OCI-LY3 (cell line): ENCODE measurements at regions not wholly inside any gene's neighbourhood (a gene's known extent, or its start where the extent isn't known, plus 50 kb on each side); places are given as distances from the start of the nearest gene placed in this dataset.

Experiments used
- H2AFZ ChIP-seq: fragments of 200-600, 300-600 bp; shearing (Covaris generic); 2 replicates; pipeline ENCODE4 v1.6.0; 2014; ENCODE audit warnings: antibody characterized with exemption, low read depth, low read length
- H3K27ac ChIP-seq: fragments of 200-600, 300-600 bp; sonication (generic); 2 replicates; pipeline ENCODE4 v1.5.1; 2014; ENCODE audit warnings: mild to moderate bottlenecking, low read length, moderate library complexity, mixed read lengths
- H3K27me3 ChIP-seq: fragments of 200-600, 300-600 bp; sonication (generic); 2 replicates; pipeline ENCODE4 v1.6.1; 2014; ENCODE audit warnings: low read depth, low read length, mixed read lengths
- H3K36me3 ChIP-seq: fragments of 200-600, 300-600 bp; sonication (generic); replicated peaks from 2 replicates; pipeline ENCODE3; 2014; ENCODE audit warnings: low read depth, low read length, mixed read lengths
- H3K4me1 ChIP-seq: fragments of 300-600, 200-600 bp; sonication (generic); 2 replicates; pipeline ENCODE4 v1.6.1; 2014; ENCODE audit warnings: low read length, mixed read lengths
- H3K4me2 ChIP-seq: fragments of 200-600, 300-600 bp; sonication (generic); 2 replicates; pipeline ENCODE4 v1.6.1; 2014; ENCODE audit warnings: low read length, mixed read lengths
- H3K4me3 ChIP-seq: fragments of 300-600, 200-600 bp; sonication (generic); 2 replicates; pipeline ENCODE4 v1.5.1; 2014; ENCODE audit warnings: antibody characterized with exemption, mild to moderate bottlenecking, low read length, moderate library complexity
- H3K79me2 ChIP-seq: fragments of 300-600, 200-600 bp; shearing (Covaris generic); 2 replicates; pipeline ENCODE4 v1.6.1; 2014; ENCODE audit warnings: mild to moderate bottlenecking, low read length, mixed read lengths
- H3K9ac ChIP-seq: fragments of 300-600, 200-600 bp; shearing (Covaris generic); 2 replicates; pipeline ENCODE4 v1.6.0; 2014; ENCODE audit warnings: mild to moderate bottlenecking, low read length, moderate library complexity
- H3K9me3 ChIP-seq: fragments of 200-600, 300-600 bp; shearing (Covaris generic); 2 replicates; pipeline ENCODE4 v1.6.1; 2014; ENCODE audit warnings: low read length, mixed read lengths; ENCODE audit not compliant: insufficient read depth
- H4K20me1 ChIP-seq: fragments of 200-600, 300-600 bp; sonication (generic); 2 replicates; pipeline ENCODE4 v1.6.1; 2016; ENCODE audit warnings: low read length, mixed read lengths; ENCODE audit not compliant: insufficient read depth
- CTCF ChIP-seq: fragments of 200-600, 300-600 bp; sonication (generic); IDR thresholded peaks from 2 replicates; pipeline ENCODE4 v1.5.1; 2014; ENCODE audit warnings: antibody characterized with exemption, low read length, low read depth
- EZH2phosphoT487 ChIP-seq: fragments of 200-600 bp; shearing (Covaris generic); IDR thresholded peaks from 2 replicates; pipeline ENCODE4 v1.6.1; 2018; ENCODE audit warnings: antibody characterized with exemption, mixed run types, low read depth

- no peak overlapping the region for H2AFZ ChIP-seq
- peaks cover 7% of the 10 kb centered on the region for H3K4me1 ChIP-seq
- no peaks in the 10 kb centered on the region for H3K36me3 ChIP-seq
- H3K27me3 ChIP-seq: no peaks in the 10 kb centered on the region
- no peak overlapping the region for H3K4me2 ChIP-seq
- H3K27ac ChIP-seq: no peak overlapping the region
- H3K9ac ChIP-seq: no peak overlapping the region
- H3K79me2 ChIP-seq: no peaks in the 10 kb centered on the region
- H3K4me3 ChIP-seq: no peak overlapping the region
- no peak for TF ChIP-seq EZH2phosphoT487
- no peak for TF ChIP-seq CTCF
- no peaks in the 10 kb centered on the region for H4K20me1 ChIP-seq
- no peaks in the 10 kb centered on the region for H3K9me3 ChIP-seq
These were observed 75.8 kb upstream of the VTCN1 start for GRCh38 chr1:117286562-117286961.

GRCh38 chr1:117286145-117286544, 75.4 kb upstream of the VTCN1 start:
- Histone ChIP-seq H3K27me3 (no peaks in the 10 kb centered on the region), H3K9me3 (no peaks in the 10 kb centered on the region), H3K9ac (no peak overlapping the region), H3K4me1 (peaks cover 7% of the 10 kb centered on the region), H3K4me2 (no peak overlapping the region), H3K36me3 (no peaks in the 10 kb centered on the region), H3K4me3 (no peak overlapping the region), H4K20me1 (no peaks in the 10 kb centered on the region), H3K27ac (no peak overlapping the region), H3K79me2 (no peaks in the 10 kb centered on the region), H2AFZ (no peak overlapping the region)
- no peak for TF ChIP-seq EZH2phosphoT487
- TF ChIP-seq CTCF: no peak

- Histone ChIP-seq H3K4me2 (no peak overlapping the region), H3K36me3 (no peaks in the 10 kb centered on the region), H3K79me2 (no peaks in the 10 kb centered on the region), H2AFZ (no peak overlapping the region), H4K20me1 (no peaks in the 10 kb centered on the region), H3K27me3 (no peaks in the 10 kb centered on the region), H3K27ac (no peak overlapping the region), H3K9ac (no peak overlapping the region), H3K4me3 (no peak overlapping the region), H3K9me3 (no peaks in the 10 kb centered on the region), H3K4me1 (peaks cover 7% of the 10 kb centered on the region)
- TF ChIP-seq CTCF: peak; percentile 49
- TF ChIP-seq EZH2phosphoT487: no peak
These were observed 73.9 kb upstream of the VTCN1 start for GRCh38 chr1:117284399-117285215.

- Histone ChIP-seq H3K4me2 (no peak overlapping the region), H2AFZ (no peak overlapping the region), H3K27me3 (no peaks in the 10 kb centered on the region), H3K9me3 (no peaks in the 10 kb centered on the region), H3K9ac (no peak overlapping the region), H3K4me3 (no peak overlapping the region), H3K27ac (no peak overlapping the region), H3K36me3 (no peaks in the 10 kb centered on the region), H3K4me1 (peaks cover 7% of the 10 kb centered on the region), H3K79me2 (no peaks in the 10 kb centered on the region), H4K20me1 (no peaks in the 10 kb centered on the region)
- TF ChIP-seq EZH2phosphoT487: no peak
- no peak for TF ChIP-seq CTCF
These were observed 67.8 kb upstream of the VTCN1 start for GRCh38 chr1:117278531-117278930.
